HK-2 (cell line): ENCODE measurements at regions not wholly inside any gene's neighbourhood (a gene's known extent, or its start where the extent isn't known, plus 50 kb on each side); places are given as distances from the start of the nearest gene placed in this dataset.
A peak's percentile ranks its signal among the peaks of the same experiment; 100 is the strongest.

Experiments
- DNase-seq: peaks from one replicate; pipeline ENCODE4 v3.0.0-alpha.2; 2018; ENCODE audit not compliant: unreplicated experiment

GRCh38 chr1:106564192-106564591 lies 492.3 kb upstream of the PRMT6 start:
- DNase-seq: no peak

GRCh38 chr1:106568201-106568974 lies 488.1 kb upstream of the PRMT6 start:
- no peak for DNase-seq

DNA sequence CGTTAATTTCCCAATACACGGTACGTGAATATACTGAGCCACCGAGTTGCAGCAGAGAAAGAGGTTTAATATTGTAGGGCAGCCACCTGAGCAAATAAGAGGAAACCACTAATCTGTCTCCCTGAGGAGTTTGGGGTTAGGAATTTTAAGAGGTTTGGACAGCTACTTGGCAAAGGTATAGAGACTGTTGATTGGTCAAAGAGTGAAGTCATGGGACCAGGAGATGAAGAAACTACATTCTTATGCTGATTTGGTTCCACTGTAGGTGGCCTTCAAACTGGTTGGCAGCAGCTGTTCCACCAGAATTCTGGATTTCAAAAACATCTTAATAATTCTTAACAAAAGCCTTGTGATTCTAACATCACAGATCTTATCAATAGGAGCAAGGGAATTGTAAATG lies 485.4 kb upstream of the PRMT6 start:
- DNase-seq: no peak

DNA sequence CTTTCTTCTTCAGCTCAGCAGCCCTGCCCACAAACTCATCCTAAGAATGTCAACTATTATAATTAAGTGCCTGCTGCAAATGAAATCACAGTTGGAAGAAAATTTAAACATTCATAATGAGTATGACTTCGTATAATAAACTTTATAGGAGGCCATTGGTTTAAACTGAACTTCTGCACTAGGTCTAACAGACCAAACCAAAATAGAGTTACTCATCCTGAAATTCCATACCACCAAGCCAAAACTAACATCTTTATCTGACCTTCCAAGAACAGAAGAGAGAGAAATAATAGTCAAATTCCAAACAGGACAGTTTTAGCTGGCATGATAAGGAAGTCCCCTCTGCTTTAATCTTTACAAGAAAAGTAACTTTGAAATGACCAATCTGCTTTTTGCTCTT lies 472.4 kb upstream of the PRMT6 start:
- no peak for DNase-seq

- no peak for DNase-seq
Measured at GRCh38 chr1:106584676-106585075, 471.8 kb upstream of the PRMT6 start.

GRCh38 chr1:106600626-106601025 lies 455.8 kb upstream of the PRMT6 start:
- no peak for DNase-seq

GRCh38 chr1:106603616-106604015 lies 452.9 kb upstream of the PRMT6 start:
- no peak for DNase-seq

- no peak for DNase-seq
Measured at GRCh38 chr1:106608841-106609240, 447.6 kb upstream of the PRMT6 start.

GRCh38 chr1:106613068-106613467 lies 443.4 kb upstream of the PRMT6 start:
- DNase-seq: no peak

DNA sequence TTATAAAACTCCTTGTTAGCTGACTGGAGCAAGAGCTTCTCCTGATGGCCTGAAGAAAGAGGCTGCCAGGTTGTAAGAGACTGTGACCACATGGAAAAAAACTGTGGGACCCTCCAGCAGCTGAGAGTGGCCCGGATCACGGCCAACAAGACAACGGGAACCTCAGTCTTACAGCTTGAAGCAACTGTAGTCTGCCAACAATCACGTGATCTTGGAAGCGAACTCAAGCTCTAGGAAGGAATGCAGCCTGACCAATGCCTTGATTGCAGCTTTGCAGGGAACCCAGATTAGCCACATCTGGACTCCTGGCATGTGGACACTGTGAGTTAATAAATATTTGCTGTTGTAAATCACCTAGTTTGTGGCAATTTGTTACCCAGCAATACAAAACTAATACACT lies 442.6 kb upstream of the PRMT6 start:
- DNase-seq: no peak

- no peak for DNase-seq
Measured at GRCh38 chr1:106615473-106615872, 441.0 kb upstream of the PRMT6 start.

DNA sequence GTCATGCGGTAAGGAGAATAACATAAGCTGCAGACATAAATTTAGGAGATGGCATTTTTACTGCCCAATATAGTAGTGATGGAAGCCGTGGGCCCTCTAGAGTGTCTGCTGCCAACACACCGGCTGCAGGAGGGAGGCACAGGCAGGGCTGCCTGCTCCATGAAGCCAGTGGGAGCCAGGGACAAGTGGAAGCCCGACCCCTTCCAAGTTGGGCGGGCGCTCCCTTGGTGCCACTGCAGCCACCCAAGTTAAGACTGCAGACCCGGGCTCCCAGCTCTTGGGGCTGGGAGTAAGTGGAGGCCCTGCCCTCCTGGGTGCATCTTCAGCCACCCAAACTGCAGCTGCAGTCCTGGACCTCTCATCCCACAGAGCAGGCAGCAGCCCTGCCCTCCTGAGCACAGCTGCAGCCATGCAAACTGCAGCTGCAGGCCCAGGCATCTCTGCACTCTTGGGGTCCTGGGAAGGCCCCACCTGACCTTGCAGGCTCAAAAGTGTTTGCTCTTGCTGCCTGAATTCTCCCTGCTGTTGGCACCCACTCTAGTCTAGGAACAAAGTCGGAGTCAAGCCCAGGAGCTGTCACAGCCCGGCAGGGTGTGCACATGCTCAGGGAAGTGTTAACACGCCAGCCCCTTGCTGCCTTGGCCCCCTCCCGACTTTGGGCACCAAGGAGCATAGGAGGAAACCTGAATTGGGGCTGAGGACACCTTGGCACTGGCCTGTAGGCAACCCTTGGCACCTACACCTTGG lies 437.2 kb upstream of the PRMT6 start:
- DNase-seq: no peak

- DNase-seq: no peak
Measured at GRCh38 chr1:106619827-106620134, 436.7 kb upstream of the PRMT6 start.

GRCh38 chr1:106620521-106620954 lies 435.9 kb upstream of the PRMT6 start:
- DNase-seq: peak; percentile 28

DNA sequence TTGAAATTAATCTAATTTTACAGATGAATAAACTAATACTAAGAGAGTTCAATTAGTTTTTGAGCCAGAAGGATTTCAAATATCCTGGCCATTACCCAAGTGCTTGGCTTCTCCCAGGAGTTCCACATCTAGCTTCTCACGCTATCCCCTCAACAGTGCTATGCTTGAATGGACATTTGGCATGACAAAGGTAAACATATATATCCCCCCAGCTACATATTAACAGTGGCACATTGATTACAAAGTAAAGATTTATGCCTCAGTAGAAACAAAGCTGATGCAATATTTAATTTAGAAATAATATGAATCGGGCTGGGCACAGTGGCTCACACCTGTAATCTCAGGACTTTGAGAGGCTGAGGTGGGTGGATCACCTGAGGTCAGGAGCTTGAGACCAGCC lies 434.6 kb upstream of the PRMT6 start:
- no peak for DNase-seq

DNA sequence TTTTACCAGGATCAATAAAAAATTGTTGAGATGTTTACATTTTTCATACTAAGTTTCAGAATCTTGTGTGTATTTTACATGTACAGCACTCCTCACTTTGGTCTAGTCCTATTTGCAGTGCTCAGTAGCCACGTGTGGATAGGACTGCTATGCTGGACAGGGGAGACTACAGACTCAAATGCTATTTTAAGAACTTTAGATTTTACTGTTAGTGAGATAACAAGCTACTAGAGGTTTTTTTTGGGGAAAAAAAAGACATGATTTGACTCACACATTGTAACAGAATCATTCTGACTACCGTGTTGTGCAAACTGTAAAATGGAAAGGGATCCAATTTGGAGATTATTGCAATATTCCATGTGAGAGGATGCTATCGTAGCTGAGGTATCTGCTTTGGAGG lies 418.9 kb upstream of the PRMT6 start:
- no peak for DNase-seq

DNA sequence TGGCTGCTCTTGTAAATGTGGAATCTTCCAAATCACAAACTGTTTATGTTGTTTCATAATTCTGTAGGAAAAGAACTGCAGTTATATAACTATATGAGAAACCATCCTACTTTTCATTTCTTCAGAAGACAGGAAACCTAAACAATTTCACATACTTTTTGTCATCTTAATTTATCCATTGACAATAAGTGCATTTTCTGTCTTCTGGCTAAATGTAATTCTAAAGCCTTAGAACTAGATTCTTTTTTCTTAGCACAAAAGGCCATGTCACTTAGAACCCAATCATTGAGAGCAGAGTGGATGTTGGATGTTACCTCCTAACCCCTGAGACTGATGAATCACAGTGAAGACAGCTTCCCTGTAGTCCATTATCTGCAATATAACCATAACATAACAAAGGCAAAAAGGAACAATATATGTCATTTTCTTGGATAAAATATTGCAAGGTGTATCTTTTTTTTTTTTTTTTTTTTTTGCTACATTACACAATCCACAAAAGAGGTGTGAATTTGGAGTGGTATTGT lies 410.2 kb upstream of the PRMT6 start:
- DNase-seq: no peak

DNA sequence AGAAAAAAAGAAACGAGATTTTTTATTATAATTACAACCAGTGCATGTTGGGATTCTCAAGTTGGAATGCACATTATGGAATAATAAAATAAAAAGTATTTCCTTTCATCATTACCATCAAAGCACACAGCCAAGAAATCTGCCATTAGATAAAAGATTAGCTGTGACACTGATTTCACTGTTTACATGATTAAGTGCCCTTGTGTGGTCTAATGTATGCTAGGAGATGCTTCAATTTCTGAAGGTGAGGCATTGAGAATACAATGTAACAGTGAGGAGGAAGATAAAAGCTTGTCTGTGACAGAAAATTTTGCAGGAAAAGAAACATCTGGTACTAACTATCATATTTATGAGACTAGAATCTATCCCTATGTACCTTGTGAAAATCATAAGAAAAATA lies 409.7 kb upstream of the PRMT6 start:
- DNase-seq: no peak

- no peak for DNase-seq
Measured at GRCh38 chr1:106651028-106651762, 405.3 kb upstream of the PRMT6 start.

DNA sequence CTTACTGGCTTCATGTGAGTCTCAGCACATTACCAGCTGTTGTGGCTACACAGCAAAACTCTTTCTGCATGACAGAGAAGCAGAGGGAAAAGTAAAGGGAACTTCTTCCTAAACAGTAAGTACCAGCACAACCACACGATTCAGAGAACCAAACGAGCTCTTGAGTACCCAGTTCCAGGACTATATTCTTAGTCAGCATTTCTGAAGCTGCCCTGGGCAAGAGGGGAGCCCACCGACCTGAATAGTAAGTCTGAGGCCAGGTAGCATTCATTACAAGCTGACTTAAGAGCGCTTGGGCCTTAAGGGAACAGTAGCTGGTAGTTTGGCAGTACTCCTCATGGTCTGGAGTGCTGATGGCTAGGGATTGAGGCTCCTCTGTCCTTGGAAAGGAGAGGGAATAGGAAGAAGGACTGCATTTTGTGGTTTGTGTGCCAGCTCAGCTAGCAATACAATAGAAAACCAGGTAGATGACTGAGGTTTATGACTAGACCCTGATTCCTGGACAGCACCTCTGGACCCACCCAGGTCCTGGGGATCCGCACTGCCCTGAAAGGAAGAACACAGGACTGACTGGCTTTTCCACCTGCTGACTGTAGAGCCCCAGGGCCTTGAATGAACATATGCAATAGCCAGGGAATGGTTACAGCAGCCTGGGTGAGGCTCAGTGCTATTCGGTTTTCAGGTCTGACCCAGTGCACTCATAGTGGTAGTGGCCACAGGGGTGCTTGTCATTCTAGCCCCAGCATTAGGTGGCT lies 396.8 kb upstream of the PRMT6 start:
- DNase-seq: no peak

GRCh38 chr1:106675558-106675957 lies 380.9 kb upstream of the PRMT6 start:
- no peak for DNase-seq

GRCh38 chr1:106676021-106676420 lies 380.5 kb upstream of the PRMT6 start:
- no peak for DNase-seq
